DMS153 (cell line): ENCODE measurements at regions not wholly inside any gene's neighbourhood (a gene's known extent, or its start where the extent isn't known, plus 50 kb on each side); places are given as distances from the start of the nearest gene placed in this dataset.
A peak's percentile ranks its signal among the peaks of the same experiment; 100 is the strongest.

ENCODE experiments used
- DNase-seq: peaks from one replicate; lab custom pipeline; 2025; lab: John Stamatoyannopoulos, UW

DNA sequence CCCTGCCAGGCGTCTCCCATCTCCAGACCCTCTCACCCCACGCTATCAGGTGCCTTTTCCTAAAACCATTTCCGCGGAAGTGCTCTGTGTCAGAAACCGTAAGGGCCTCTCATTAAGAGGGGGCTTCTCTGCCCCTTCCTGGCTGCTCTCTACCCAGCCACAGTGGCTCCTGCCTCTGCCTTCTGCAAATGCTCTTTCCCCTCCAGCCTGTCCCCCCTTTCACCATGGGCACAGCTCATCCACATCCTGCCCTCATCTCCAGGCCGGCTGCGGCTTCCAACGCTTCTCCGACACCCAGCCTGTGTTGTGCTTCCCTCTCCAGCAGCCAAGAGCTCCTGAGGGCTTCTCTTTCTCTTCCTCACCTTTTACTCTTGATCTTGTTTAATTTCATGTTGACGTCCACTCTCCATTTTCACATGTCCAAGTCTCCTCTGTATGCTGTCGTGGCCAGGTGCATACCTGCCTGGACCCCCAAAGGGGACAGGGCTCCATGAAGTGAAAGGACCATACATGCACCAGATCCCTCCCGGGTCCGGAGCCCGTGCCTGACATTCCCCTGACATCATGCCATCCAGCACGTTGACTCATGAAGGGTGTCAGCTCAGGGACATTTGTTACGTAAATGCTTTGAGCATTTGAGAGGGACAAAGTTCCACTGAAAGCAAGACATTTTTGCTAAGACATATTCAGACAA is 306.5 kb downstream of the AJAP1 start:
- DNase-seq, result no peak

DNA sequence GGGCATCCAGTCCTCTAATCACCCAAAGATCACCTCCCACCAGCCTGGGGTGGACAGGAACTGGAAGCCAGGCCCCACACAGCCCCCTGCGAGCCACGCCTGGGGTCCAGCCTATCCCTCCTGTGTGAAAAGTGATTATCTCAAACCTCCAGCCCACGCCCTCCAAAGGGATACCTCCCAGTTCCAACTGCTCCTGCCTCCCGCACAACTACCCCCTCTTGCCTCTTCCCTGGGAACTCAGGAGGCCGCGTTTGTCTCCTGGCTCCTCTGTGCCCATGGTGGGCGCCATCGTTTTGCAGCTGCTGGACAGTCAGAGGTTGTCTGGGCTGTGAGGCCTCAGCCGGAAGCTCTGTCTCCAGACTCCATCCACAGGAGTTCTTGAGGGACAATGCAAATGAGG is 305.9 kb downstream of the AJAP1 start:
- DNase-seq, result no peak

DNA sequence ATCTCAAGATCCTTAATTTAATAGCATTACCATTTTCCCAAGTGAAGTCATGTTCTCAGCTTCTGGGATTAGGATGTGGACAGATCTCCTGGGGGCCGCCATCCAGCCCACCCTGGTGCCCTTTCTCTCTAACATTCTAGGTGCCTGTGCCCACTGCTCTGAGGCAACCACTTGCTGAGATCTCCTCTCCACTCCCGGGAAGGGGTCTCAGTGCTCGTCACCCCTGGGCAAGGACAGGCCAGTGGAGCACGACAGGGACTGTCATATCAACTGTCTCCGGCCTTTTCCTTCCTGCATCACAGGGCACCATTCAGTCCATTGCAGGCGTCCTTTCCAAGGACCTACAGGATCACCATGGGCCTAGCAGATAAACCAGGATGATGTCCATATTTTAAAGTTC is 304.8 kb downstream of the AJAP1 start:
- no peak for DNase-seq

DNA sequence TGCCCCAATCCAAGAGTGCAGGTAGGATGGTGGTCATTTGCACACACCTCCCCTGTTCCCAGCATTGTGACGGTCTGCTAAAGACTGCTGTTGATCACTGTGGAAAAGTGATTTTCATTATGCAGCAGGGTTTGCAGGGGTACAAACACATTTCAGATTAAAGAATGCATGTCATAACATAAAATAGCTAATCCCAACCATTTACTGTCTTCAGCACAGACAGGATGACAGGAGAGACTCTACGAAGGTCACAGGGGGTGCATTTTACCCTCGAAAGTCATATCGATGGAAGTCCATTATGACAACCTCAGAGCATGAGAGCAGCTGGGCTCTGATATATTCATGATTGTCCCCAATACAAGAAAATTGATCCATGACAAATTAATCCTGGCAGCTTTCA is 302.6 kb downstream of the AJAP1 start:
- no peak for DNase-seq

DNA sequence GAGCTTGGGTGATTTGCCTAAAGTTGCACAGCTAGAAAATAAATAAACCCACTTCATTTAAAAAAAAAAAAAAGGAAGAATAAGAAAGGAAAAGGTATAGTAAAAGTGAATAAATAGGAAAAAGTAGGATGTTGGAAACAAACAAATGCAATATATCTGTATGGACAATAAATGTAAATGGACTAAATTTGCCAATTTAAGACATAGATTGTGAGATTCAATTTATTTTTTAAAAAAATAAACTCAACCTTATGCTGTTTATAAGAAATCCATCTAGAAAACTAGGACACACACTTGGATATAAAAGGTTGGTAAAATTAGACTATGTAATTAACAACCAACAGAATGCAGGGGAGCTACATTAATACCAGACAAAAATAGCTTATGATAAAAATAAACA is 300.0 kb downstream of the AJAP1 start:
- DNase-seq, result no peak

DNA sequence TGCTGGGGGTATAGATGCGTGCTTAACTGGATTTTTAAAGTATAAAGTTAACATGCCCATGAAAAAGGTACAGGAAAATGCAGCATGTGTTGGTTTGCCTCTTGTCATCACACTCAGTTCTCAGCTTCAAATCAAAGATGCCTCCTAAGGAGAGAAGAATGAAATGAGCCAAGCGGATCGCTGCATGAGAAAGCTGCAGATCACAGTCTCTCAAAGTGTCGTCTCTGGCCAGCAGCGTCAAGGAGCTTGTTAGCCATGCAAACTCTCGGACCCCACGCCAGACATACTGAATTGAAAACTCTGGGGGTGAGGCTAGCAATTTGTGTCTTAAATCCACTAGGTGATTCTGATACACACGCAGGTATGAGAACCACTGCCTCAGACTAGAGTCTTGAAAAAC is 297.2 kb downstream of the AJAP1 start:
- DNase-seq, result no peak

DNA sequence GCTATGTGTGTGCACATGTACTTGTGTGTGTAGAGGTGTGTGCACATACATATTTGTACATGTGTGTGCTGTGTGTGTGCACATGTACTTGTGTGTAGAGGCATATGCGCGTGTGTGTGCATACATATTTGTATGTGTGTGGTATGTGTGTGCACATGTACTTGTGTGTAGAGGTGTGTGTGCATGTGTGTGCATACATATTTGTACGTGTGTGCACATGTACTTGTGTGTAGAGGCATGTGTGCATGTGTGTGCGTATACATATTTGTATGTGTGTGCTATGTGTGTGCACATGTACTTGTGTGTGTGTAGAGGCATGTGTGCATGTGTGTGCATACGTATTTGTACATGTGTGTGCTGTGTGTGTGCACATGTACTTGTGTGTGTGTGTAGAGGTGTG is 291.9 kb downstream of the AJAP1 start:
- no peak for DNase-seq

DNA sequence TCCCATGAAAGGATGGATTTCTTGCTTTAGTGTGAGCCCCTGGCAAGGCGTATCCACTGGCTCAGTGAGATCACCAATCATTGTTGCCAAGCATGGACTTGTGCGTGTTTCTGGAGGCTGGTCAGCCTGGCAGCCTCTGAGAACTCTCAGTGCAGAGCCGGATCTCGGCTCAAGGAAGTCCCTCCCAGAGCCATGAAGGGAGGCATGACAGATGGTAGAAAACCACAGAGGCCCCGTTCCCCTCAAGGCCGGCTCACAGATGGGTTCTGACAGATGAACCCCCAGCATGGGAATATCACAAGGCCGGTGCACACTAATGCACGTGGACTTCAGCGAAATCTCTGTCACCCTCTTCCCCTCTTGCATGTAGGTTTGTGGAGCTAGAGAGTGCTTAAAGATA is 290.5 kb downstream of the AJAP1 start:
- no peak for DNase-seq

DNA sequence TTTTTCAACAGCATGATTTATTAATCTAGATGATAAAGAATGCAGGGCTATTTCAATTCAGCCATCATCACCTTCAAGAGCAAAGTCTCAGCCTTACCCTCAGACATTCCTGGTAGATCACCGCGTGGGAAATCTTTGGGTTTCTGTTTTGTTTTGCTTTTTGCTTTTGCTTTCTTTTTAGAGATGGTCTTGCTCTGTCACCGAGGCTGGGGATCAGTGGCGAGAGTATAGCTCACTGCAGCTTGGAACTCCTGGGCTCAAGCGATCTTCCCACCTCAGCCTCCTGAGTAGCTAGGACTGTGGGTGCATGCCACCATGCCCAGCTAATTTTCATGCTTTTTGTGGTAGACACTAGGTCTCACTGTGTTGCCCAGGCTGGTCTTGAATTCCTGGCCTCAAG is 289.7 kb downstream of the AJAP1 start:
- DNase-seq, result no peak

DNA sequence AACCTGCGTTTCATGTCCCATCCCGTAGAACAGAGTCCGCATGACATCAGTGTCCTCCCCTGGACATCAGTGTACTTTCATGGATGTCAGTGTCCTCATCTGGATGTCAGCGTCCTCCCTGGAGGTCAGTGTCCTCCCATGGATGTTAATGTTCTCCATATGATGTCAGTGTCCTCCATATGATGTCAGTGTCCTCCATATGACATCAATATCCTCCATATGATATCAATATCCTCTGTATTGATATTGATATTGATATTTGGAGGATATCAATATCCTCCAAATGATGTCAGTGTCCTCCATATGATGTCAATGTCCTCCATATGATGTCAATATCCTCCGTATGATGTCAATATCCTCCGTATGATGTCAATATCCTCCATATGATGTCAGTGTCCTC is 284.9 kb downstream of the AJAP1 start:
- DNase-seq, result no peak

DNA sequence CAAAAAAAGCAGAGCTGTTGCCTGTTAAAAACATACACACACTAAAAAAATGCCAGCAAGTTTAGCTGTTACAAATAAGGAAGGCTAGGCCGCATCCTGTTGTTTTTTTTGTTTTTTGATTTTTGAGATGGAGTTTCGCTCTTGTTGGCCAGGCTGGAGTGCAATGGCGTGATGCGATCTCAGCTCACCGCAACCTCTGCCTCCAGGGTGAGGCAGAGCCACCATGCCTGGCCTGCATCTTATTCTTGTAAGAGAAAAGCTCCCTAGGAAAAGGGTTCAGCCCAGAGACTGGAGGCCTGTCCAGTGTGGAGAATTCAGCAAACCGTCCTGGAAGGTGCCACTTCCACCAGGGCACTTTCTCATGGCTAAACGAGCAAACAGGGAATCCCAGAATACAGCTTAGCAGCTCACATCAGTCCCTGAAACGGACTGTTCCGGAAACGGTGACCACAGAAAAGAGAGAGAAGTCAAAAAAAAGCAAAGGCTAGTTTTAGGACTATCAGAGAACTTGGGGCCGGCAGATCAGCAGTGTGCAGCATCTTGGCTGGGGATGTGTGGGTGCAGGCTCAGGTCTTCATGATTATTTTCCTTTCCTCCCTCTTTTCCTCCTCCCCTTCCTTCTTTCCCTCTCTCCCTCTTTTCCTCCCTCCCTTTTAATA is 283.6 kb downstream of the AJAP1 start:
- no peak for DNase-seq

DNA sequence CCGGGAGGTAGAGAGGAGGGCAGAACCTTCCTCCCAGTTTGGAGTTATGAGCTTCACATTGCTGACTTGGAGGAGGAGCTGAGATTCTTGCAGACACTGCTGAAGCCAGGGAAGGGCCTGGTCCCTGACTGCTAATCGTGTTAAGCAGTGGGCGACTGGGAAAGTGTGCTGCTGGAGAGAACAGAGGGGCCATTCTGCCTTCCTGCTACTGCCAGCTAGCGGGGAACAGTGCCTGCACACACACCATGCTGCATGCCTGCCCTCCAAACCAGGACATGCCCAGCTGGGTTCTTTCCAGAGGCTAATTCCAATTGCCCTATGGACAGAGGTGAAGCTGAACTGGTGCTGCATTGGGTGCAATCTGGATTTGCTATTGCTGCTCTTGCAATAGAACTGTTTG is 281.4 kb downstream of the AJAP1 start:
- no peak for DNase-seq

DNA sequence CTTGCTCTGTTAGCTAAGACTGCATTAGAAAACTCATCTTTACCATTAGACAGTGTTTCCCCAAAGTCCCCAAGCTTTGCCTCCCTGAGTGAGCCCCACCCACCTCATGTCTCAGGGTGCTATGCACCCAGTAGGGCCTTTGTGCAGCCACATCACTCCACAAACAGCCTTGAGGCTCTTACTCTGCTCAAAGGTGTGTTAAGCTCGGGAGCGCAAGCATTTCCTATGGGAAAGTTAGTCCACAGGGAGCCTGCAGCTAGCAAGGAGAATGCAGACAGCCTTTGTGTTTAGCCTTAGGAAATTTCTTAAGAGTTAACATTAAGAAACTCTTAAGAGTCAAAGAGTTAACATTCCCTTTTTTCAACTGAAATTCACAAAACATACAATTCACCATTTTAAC is 278.8 kb downstream of the AJAP1 start:
- no peak for DNase-seq

DNA sequence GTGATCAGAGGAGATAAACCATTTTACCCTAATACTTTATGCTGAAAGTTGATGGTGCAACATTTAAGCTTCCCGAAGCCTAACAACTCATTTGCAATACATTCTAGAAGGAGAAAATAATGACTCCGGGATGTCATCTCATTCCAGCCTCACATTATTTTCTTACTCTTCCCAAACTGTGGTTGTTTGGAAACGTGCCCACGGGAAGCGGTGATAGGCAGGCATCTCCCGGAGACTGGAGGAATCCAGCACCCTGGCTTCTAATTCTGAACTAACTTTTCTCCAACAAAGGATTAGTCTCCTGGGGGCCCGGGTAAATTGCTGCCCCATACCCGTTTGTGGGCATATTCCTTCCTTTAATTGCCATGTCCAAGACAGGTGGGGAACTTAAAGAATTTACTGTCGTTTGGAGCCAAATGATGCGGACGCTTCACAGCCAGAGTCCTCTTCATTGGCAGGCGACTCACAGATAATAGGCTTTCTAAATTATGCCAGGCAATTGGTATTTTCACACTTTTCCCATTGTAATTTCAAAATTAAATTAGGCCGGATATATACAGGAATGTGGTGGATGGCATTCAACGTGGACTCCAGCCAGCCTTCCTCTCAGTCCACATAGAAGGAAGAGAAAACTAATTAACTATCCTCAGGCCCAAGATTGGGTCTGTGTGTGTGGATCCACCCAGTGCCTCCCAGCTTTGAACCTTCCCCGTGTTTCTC is 278.1 kb downstream of the AJAP1 start:
- DNase-seq, result no peak

DNA sequence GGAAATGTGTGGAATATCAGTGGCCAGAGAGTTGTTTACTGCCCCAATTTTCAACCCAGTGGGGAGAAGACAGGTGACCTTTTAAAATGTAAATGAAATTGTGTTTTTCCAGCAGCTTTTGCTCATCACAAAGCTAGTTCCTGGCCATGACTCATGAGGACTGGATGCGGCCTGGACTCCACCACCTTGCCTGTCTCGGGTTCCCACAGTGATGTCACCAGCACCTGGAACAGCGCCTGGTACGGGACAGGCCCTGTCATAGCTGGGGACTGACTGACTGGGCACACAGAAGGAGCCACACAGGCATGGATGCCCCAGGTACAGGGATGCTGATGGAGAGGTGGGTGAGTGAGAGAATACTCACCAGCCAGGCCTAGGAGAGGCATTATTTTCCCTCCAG is 277.1 kb downstream of the AJAP1 start:
- DNase-seq, result peak; percentile 1

DNA sequence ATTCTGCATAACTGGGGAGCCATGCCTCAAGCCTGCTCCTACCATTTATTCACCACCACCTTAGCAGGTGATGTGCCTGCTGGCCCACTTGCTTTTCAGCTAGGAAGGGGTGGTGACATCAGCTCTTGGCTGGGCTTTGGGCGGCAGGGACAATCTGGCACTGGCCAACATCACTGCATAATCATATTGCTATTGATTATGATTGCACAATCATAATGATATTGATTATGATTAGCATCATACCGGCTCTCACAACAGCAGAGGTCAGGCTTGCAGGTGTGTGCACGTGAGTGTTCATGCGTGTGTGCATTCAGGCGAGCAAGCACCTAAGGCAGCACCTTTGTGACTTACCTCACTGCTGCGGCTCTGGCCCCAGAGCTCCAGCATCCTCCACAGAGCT is 273.8 kb downstream of the AJAP1 start:
- DNase-seq, result no peak

DNA sequence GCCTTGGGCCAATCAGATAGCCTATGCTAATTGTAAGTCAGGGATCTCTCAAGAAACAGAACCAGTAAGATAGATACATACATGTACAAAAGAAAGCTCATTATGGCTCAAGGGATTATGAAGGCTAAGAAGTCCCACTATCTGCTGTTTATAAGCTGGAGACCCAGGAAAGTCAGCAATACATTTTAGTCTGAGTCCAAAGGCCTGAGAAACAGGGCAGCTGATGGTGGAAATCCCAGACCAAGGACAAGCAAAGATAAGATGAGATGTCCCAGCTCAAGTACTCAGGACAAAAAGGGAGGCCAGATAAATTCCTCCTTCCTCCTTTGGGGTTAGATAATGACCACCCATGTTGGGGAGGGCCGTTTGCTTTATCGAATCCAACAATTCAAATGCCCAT is 269.9 kb downstream of the AJAP1 start:
- no peak for DNase-seq

DNA sequence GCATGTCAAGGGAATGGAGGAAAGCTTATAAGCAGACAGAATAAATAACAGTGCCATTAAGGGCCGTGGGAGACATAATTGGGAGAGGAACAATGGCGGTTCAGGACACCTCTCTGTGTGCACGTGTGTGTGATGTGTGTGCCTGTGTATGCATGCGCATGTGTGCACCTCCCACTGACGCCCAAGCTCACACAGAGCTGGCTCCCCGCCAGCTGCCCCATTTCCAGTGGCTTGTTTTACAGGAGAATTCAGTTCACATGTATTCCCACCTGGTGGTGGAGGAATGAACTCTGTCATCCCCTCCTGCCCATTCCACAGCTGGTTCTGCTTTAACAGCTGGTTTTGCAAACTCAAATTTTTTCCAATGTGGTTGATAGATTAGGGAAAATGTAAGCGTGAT is 262.2 kb downstream of the AJAP1 start:
- DNase-seq, result peak; percentile 23

DNA sequence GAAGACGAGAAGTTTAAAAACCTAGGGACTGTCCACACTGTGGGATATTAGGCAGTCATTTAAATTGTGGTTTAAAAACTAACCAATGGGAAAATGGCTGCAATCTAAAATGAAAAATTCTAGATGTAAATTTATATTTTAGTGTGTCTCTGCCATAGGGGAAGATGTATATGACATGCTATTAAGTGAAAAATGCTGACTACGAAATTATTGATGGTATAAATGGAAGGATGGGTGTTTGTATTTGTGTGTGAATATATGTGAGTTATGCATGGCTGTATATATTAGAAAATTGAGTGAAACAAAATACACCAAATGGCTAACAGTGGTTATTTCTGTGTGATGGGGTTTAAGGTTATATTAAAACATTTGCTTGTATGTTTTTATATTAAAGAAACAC is 260.7 kb downstream of the AJAP1 start:
- DNase-seq, result no peak

DNA sequence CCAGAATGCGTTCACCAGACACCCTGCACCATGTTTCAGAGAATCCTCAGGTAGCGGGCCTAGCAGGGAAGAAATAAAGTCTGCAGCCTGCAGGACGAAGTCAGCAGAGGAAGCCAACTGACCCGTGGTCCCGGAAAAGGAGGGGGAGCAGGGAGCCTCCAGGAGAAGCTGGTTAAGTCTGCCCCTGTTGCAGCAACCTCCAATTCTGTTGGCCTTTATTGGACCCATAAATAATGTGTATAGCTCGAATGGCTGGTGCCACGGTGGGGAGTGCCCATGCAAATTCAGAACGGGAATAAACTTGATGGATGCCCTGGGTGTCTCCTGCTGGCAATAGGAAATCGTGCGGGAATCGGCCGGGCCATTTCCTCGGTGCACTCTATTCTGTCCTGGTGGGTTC is 254.1 kb downstream of the AJAP1 start:
- DNase-seq, result no peak

DNA sequence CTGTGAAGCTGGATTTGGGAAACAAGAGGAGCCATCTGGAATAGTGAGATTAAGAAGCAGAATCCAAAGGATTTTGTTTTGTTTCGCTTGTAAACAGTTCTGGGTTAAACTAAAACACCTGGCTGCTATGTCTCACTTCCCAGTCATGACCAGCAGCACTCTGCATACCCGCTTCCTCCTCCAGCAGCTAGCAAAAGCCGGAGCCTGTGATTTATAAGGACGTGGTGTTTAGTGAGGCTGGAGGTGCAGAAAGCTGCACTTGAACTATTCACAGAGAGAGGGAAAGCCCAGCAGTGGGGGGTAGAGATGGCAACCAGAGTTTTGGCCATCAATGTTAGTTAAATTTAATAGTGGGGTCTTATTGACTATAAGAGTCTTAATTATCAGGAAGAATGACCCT is 240.2 kb downstream of the AJAP1 start:
- DNase-seq, result peak; percentile 30

DNA sequence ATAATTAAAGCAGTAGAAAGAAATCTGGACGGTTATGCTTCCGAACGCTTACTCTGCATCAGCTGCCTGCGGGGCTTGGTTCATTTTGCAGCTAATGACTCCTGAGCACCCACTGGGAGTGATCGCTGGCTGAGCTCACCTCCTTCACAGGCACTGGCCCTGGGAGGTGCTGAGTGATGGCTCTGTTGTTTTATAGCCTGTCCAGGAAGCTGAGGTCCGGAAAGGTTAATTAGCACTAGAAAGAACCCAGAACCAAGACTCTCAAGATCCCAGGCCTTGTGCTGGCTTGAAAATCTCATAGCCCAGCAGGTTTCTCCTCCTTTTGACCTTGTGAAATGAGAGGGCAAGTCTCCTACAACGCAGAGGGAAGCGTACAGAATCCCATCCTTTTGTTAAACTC is 226.2 kb downstream of the AJAP1 start:
- DNase-seq, result no peak

DNA sequence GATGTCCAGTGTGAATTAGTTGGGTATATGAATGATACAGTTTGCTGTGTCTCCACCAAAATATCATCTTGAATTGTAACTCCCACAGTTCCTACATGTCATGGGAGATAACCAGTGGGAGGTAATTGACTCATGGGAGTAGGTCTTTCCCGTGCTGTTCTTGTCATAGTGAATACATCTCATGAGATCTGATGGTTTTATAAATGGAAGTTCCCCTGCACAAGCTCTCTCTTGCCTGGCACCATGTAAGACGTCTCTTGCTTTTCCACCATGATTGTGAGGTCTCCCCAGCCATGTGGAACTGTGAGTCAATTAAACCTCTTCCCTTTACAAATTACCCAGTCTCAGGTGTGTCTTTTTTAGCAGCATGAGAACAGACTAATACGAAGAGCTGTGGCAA is 223.0 kb downstream of the AJAP1 start:
- DNase-seq, result no peak

DNA sequence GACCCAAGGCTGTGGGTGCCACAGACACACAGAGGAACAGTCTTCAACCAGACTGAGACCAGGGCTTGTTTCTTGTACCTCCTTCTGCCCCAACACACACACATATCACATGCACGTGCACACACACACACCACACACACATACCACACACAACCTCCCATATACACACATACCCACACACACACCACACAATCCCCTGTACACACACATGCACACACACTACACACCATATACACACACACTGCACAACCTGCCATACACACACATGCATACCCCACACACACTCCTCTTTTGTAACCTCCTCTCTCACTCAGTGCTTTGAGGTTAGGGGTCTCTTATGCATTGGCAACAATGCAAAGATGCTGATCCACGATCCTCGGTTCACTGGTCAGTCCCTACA is 217.0 kb downstream of the AJAP1 start:
- no peak for DNase-seq
